ENCODE measurements at regions not wholly inside any gene's neighbourhood (a gene's known extent, or its start where the extent isn't known, plus 50 kb on each side); places are given as distances from the start of the nearest gene placed in this dataset.
A peak's percentile ranks its signal among the peaks of the same experiment; 100 is the strongest.
"Not testable (repeated sequence)": the region's sequence is repeated elsewhere in the genome, so short reads cannot be mapped to it uniquely, and the experiment has no call there.

DNA sequence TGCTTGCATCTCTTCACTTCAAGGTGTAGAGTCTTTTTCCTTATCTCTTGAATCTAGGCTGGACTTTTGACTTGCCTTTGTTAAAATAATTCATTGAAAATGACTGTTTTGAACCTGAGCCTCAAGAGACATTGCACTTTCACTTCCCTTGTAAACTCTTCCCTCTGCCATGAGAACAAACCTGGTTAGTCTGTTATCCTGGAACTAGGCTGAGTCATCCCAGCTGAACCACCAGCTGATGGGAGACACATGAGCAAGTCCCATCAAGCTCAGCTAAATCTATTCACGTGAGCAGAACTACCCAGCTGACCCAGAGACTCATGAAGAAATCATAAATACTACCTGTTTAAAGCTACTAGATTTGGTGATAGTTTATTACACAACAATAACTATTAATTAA, 202.3 kb upstream of the CENPE start:
- no peak overlapping the region for H3K4me3 ChIP-seq (replicated peaks; ENCODE audit: low read depth, low read length)
- peak; percentile 2 for DNase-seq (ENCODE audit: extremely low read depth, low read depth)
- TF ChIP-seq CTCF (IDR thresholded peaks at IDR 0.05; ENCODE audit: low read depth, low read length, missing control alignments), result no peak

DNA sequence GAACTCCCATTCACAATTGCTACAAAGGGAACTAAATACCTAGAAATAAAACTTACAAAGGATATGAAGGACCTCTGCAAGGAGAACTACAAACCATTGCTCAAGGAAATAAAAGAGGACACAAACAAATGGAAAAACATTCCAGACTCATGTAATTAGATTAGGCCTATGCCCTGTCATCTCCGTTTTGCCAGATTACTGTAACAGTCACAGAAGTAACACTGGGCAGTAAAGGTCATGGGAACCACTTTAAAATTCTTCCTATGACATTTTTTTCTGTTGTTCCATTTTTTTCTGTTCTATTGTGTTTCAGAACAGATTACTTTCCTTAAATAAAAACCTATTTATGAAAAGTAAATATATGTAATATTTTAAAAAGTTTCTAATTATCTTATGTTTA, 199.4 kb upstream of the CENPE start:
- H3K4me3 ChIP-seq (replicated peaks; ENCODE audit: low read depth, low read length), result no peak overlapping the region
- no peak for TF ChIP-seq CTCF (IDR thresholded peaks at IDR 0.05; ENCODE audit: low read depth, low read length, missing control alignments)
- DNase-seq (ENCODE audit: extremely low read depth, low read depth), result no peak

DNA sequence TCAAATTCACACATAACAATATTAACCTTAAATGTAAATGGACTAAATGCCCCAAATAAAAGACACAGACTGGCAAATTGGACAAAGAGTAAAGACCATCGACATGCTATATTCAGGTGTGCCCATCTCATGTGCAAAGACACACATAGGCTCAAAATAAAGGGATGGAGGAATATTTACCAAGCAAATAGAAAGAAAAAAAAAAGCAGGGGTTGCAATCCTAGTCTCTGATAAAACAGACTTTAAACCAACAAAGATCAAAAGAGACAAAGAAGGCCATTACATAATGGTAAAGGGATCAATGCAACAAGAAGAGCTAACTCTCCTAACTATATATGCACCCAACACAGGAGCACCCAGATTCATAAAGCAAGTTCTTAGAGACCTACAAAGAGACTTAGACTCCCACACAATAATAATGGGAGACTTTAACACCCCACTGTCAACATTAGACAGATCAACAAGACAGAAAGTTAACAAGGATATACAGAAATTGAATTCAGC, 189.4 kb upstream of the CENPE start:
- not testable (repeated sequence) for H3K4me3 ChIP-seq (replicated peaks; ENCODE audit: low read depth, low read length); DNase-seq (ENCODE audit: extremely low read depth, low read depth)

- not testable (repeated sequence) for DNase-seq (ENCODE audit: extremely low read depth, low read depth); H3K4me3 ChIP-seq (replicated peaks; ENCODE audit: low read depth, low read length)
These were observed 187.4 kb upstream of the CENPE start for GRCh38 chr4:103385565-103385964.

DNA sequence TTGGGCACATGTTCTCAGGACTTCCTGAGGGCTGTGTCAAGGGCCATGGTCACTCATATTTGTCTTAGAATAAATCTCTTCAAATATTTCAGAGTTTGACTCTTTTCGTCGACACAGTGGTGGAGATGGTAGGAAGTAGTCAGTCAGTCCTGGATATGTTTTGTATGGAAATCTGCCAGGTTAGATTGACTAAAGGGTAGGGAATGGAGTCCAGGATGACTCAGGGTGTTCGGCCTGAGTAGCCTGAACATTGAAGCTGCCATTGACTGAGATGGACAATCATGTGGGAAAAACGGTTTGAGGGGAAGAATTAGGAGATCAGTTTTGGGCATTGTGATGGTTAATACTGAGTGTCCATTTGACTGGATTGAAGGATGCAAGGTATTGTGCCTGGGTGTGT, 177.1 kb upstream of the CENPE start:
- DNase-seq (ENCODE audit: extremely low read depth, low read depth), result no peak
- TF ChIP-seq CTCF (IDR thresholded peaks at IDR 0.05; ENCODE audit: low read depth, low read length, missing control alignments), result no peak
- no peak overlapping the region for H3K4me3 ChIP-seq (replicated peaks; ENCODE audit: low read depth, low read length)

- no peak for DNase-seq (ENCODE audit: extremely low read depth, low read depth)
- no peak overlapping the region for H3K4me3 ChIP-seq (replicated peaks; ENCODE audit: low read depth, low read length)
- TF ChIP-seq CTCF (IDR thresholded peaks at IDR 0.05; ENCODE audit: low read depth, low read length, missing control alignments), result no peak
These were observed 176.6 kb upstream of the CENPE start for GRCh38 chr4:103374758-103375157.

DNA sequence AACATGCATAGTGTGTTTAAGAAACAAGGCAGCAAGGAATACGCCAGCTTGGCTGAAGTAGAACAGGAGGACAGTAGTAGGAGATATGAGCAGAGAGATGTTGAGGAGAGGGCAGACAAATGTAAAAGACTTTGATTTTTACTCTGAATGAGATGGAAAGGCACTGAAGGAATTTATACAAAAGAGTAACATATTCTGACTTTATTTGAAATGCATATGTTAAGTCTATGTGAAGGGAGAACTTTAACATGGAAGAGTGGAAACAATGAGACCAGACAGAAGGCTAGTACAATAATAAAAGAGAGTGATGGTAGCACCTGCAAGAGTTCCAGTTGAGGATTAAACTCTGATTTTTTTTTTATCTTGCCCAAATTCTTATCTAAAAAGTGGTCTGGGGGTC, 176.2 kb upstream of the CENPE start:
- DNase-seq (ENCODE audit: extremely low read depth, low read depth), result no peak
- no peak overlapping the region for H3K4me3 ChIP-seq (replicated peaks; ENCODE audit: low read depth, low read length)
- no peak for TF ChIP-seq CTCF (IDR thresholded peaks at IDR 0.05; ENCODE audit: low read depth, low read length, missing control alignments)

DNA sequence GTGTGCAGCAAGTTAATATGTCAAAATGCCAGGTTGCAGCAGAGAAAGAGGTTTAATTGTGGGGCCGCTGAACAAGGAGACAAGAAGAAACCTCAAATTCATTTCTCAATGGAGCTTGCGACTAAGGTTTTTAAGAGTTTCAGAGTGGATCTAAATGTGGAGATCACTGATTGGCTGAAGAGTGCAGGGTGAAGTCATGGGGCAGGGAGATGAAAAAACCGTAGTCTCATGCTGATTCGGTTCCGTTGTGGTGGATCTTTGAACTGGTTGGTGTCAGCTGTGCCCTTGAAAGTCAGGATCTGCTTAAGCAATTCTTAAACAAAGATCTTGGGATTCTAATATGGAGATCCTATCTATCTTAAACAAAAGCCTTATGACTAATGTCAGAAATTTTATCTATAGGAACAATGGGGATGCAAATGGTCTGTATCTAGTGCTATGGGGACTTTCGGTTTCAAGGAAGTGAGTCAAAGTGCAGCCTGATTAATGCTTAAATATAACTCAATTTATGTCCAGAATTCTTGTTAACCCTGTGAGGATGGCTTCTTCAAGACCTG, 173.9 kb upstream of the CENPE start:
- no peak overlapping the region for H3K4me3 ChIP-seq (replicated peaks; ENCODE audit: low read depth, low read length)
- no peak for TF ChIP-seq CTCF (IDR thresholded peaks at IDR 0.05; ENCODE audit: low read depth, low read length, missing control alignments)
- DNase-seq (ENCODE audit: extremely low read depth, low read depth), result no peak

Measured in HFF-Myc (cell line).